ENCODE measurements at regions not wholly inside any gene's neighbourhood (a gene's known extent, or its start where the extent isn't known, plus 50 kb on each side); places are given as distances from the start of the nearest gene placed in this dataset.

DNA sequence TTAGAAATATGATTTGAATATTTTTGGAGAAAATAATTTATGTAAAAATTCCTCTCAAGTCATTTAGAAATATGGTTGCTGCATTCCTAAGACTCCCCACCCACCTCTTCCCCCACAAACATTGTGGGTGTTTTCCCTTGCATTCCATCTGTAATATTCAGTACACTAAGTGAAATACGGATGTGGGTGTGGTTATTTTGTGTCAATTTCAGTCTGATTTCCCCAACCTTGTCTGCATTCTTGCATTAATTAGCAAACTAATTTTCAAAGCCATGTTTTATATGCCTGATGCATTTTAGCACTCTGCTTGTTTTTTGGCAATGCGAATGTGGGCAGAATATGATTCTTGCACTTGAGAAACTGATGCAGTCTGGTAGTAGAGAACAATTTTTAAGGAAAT is 408.3 kb upstream of the RGMA start:
- TF ChIP-seq POLR2A (IDR thresholded peaks at IDR 0.05) = no peak
- no peak for TF ChIP-seq CTCF (IDR thresholded peaks at IDR 0.05)
- H3K9me3 ChIP-seq = no peaks in the 10 kb centered on the region
- WGBS, 4 donors = 68 to 82% (median 78%) methylated on average over 2 of the region's 2 CpGs
- peaks cover 0 to 17% (median 3%) of the 10 kb centered on the region in 12 donors for H3K4me1 ChIP-seq
- no peak for ATAC-seq
- H3K36me3 ChIP-seq = no peaks in the 10 kb centered on the region
- no peak overlapping the region for H3K27ac ChIP-seq
- H3K4me3 ChIP-seq = no peak overlapping the region
- DNase-seq = no peak
- no peaks in the 10 kb centered on the region for H3K27me3 ChIP-seq
- intact Hi-C loops (cut with DNase I) = no loop called here

DNA sequence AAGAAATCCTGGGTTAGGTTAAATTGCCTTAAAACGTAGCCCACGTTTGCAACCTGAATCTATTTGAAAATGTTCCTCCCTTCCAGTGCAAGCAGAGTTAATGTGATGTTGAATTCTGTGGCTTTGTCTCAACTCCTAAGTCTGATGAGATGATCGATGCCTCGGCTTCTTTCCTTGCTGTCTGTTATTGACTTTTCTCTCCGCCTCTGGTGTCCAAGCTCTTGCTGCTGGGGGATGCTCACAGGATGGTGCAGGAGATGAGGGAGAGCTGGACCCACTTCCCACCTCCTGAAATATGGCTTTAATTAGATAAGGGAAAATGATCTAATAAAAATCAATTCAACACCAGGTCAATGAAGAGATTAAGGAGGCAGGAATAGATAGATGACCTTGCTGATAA is 407.9 kb upstream of the RGMA start:
- Histone ChIP-seq H3K4me1 (peaks cover 0 to 17% (median 3%) of the 10 kb centered on the region in 12 donors), H3K36me3 (no peaks in the 10 kb centered on the region), H3K27ac (peak overlapping the region in 1 of 12 donors; percentile 58), H3K27me3 (no peaks in the 10 kb centered on the region), H3K4me3 (no peak overlapping the region), H3K9me3 (no peaks in the 10 kb centered on the region)
- intact Hi-C loops (cut with DNase I) = no loop called here
- 73 to 80% (median 76%) methylated on average over 5 of the region's 5 CpGs for WGBS, 4 donors
- TF ChIP-seq CTCF (IDR thresholded peaks at IDR 0.05) = no peak
- no peak for TF ChIP-seq POLR2A (IDR thresholded peaks at IDR 0.05)
- ATAC-seq (no peak), DNase-seq (no peak)

GRCh38 chr15:93495799-93496637 is 407.0 kb upstream of the RGMA start:
- 48 to 62% (median 53%) methylated on average over 9 of the region's 9 CpGs for WGBS, 4 donors
- no peaks in the 10 kb centered on the region for H3K9me3 ChIP-seq
- no peak overlapping the region for H3K4me3 ChIP-seq
- intact Hi-C loops (cut with DNase I) = no loop called here
- H3K27ac ChIP-seq = peak overlapping the region in 5 of 12 donors; percentile 32 to 58 (median 35)
- peak in 1 of 5 donors; percentile 59 for DNase-seq
- H3K4me1 ChIP-seq = peaks cover 0 to 17% (median 3%) of the 10 kb centered on the region in 12 donors
- H3K36me3 ChIP-seq = no peaks in the 10 kb centered on the region
- no peaks in the 10 kb centered on the region for H3K27me3 ChIP-seq
- peak; percentile 69 to 88 (median 80) for ATAC-seq
- no peak for TF ChIP-seq CTCF (IDR thresholded peaks at IDR 0.05)
- no peak for TF ChIP-seq POLR2A (IDR thresholded peaks at IDR 0.05)

DNA sequence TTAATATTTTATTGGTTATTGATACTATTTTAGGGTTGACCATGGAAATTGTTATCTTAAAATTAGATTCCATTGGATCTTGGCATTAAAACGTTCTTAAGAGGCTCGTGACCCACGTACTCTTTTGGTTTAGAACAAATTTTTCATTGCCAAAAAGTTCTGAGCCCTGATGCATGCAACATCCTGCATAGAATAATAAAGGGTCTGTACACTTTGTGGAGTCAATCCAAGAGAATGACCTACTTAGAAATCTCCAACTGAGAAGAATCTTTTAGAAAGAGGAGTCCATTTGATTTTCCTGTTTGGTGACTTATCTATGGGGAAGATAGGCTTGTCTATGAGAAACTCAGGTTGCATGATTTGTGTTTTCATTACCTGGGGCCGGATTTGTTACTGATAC is 404.2 kb upstream of the RGMA start:
- 68 to 85% (median 74%) methylated on average over 4 of the region's 4 CpGs for WGBS, 4 donors
- no peak for TF ChIP-seq POLR2A (IDR thresholded peaks at IDR 0.05)
- TF ChIP-seq CTCF (IDR thresholded peaks at IDR 0.05) = no peak
- no peak overlapping the region for H3K27ac ChIP-seq
- peaks cover 0 to 22% (median 5%) of the 10 kb centered on the region in 12 donors for H3K4me1 ChIP-seq
- H3K36me3 ChIP-seq = no peaks in the 10 kb centered on the region
- H3K4me3 ChIP-seq = no peak overlapping the region
- ATAC-seq (no peak), DNase-seq (no peak)
- intact Hi-C loops (cut with DNase I) = no loop called here
- H3K27me3 ChIP-seq = no peaks in the 10 kb centered on the region
- no peaks in the 10 kb centered on the region for H3K9me3 ChIP-seq
